HUDEP-2 (cell line): ENCODE measurements at regions not wholly inside any gene's neighbourhood (a gene's known extent, or its start where the extent isn't known, plus 50 kb on each side); places are given as distances from the start of the nearest gene placed in this dataset.
"Not testable (repeated sequence)": the region's sequence is repeated elsewhere in the genome, so short reads cannot be mapped to it uniquely, and the experiment has no call there.

Source experiments
- DNase-seq, 76 experiments: peaks; one replicate each; lab custom pipeline; 2025; ENCODE audit not compliant: unreplicated experiment in 76 of 76; lab: John Stamatoyannopoulos, UW

DNA sequence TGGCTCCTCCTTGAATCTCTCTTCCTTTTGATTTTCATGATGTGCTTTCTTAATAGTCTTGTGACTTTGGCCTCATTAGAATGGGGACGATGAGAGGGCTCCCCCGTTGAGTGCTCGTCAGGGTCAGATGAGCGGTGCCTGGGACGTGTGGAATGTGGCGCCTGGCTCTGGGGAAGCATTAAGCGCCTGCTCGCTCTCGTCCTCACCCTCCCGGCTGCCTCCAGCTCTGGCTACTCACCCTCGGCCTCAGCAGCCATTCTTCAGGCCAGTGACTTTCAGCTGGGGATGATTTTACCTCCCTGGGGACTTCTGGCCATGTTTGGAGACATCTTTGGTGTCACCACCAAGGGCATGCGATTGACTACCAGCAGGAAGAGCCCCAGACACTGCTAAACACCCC lies 69.7 kb downstream of the RPS6KA4 start:
- no peak for DNase-seq

DNA sequence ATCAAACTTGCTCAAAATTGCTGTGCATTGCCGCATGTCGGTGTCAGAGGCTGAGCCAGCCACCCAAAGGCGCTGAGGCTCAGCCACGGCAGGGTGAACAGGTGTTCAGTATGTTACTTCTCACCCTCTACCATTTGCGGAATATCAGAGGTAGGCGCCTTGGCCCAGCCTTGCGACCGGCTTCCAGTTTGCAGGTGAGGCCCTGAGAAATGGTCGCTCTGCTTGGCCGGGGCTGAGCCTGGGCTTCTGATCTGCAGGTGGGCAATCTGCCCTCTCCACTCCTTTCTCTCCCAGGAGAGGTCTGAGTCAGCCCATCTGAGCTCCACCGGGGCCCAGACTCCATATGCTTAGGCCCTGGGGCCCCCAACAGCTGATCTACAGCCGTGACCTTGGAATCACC lies 71.0 kb downstream of the RPS6KA4 start:
- no peak for DNase-seq

DNA sequence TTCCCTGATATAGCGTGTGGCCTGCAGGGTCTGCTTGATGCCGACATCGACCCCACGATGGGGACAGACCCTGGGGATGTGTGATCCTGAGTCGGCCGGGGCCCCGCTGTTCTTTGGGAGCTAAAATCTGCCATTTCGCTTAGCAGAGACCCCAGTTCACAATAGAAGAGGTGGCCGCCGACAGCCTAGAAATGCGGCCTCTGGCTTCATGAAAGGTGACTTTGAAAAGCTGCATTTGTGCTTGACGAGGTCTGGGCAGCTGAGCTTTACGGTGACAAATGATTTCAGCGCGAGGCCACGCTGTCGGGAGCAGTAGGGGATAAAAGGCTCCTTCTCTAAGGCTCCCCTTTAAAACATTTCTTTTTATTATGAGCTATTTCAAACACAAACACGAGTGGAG lies 71.7 kb downstream of the RPS6KA4 start:
- no peak for DNase-seq

DNA sequence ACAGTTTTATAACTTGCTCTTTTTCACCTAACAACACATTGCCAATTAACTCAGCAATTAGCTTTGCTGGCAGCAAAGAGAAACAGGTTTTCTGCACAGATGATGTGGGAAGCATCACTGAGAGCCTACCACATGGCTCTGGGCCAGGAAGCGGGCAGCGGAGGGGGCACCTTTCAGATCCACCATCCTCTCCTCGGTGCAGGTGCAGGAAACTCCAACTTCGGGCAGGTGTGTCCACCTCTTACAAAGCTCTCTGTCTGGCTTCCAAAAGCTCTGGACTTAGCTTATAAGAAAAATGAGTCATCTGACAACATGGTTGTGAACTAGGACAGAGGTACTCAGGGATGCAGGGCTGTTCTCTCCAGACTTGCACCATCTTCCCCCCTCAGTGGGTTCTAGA lies 77.0 kb downstream of the RPS6KA4 start:
- DNase-seq: no peak

DNA sequence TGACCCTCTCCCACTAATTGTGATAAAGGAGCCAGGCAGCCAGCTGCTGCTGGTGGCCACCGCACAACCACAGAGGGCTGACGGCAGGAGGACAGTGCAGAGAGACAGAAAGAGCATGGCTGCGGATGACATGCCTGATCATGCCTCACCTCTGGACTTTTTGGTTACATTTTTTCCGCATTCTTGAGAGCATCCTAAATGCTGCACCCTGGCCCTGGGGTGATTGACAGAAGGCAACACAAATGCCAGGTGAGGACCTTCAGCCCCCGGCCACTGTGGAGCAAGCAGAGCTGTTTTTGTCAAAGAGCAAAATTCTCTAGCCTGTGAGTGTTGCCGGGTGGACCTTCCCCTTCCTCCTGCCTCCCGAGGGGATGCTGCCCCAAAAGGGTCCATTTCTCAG lies 78.5 kb downstream of the RPS6KA4 start:
- no peak for DNase-seq

DNA sequence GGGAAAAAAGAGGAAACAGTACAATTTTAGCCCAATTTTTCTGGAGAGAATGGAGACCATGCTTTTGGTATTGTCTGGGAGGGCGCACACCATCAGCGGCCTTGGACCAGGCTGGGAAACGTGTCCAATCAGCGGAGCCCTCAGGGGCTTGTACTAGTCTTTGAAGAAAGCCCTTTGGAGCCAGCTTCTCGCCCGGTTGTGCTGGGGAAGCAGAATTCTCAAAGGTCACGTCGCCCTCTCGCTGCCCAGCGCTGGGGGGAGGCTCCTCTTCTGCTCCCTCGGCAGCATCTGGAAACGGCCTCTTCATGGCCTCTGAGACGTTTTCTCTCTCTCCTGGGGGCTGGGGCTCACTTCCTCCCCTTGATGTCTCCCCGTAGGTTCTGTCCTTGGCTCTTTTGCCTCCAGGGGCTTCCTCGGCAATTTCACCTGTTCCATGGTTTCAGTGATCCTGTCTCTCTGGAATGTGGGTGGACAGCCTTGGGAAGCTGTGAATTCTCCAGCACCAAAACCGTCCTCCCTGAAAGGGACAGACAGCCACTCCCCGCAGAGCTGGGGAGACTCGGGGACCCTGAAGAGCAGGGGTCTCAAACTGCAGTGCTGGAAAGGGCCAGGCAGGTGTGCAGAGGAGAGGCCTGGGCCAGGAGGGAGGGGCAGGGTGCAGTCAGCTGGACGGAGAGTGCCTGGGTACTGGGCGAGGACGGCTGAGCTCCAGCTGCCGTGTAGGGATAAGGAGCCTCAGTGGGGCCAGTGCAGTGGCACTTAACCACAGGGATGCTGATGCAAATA lies 80.2 kb downstream of the RPS6KA4 start:
- no peak for DNase-seq

DNA sequence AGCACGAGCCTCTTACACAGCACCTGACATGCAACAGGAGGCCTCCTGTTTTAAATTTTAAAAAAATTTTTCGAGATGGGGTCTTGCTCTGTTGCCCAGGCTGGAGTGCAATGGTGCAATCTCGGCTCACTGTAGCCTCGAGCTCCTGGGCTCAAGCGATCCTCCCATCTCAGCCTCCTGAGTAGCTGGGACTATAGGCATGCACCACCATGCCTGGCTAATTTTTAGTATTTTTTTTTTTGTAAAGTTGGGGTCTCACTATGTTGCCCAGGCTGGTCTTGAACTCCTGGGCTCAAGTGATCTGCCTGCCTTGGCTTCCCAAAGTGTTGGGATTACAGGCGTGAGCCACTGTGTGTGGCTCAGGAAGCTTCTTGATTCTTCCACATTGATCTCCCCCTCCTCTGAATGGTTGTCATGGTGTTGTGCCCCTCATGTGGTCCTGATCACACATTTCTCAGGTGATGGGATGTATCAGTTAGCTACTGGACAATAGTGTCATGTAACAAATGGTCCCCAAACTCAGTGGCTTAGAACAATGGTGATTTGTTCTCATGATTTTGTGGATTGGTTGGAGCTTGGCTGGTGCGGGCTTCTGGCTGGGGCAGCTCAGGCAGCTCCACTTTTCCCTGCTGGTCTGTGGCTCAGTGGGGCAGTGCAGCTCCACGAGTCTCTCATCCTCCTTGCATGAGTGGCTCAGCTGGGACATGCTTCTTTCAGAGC lies 81.0 kb downstream of the RPS6KA4 start:
- DNase-seq: not testable (repeated sequence)

DNA sequence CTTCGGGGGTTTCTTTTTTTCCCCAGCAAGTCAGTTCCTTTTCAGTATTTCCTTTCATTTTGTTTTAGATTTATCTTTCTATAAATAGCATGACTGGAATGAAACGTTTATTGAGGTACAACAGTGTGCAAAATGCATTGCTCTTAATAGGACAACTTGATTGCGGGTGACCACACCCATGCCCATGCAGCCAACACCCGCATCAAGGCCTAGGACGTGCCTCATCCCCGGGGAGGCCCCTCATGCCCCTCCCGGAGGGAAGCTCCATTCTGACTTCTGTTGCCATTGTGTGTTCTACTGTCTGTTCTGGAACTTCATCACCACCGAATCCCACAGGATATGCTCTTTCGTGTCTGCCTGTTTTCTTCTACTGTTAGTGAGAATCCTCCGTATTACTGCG lies 82.2 kb downstream of the RPS6KA4 start:
- DNase-seq: peak in 1 of 76 experiments; percentile 1

DNA sequence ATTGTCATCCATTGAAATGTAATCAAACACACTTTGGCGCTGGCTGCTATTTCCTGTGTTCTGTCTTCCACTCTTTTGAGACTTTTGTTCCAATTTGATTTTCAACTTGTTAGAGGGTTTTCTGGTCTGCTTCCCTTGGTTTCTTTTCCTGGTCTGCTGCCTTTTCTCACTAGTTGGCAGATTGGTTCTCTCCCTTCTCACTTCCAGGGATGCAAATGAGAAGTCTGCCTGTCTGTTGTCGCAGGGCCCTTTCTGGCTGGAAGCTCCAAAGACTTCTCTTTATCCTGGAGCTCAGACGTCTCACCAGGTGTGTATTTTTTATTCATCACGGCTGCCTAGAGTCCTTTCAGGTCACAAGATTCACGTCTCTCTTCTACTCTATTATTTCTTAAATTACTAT lies 84.0 kb downstream of the RPS6KA4 start:
- DNase-seq: no peak

DNA sequence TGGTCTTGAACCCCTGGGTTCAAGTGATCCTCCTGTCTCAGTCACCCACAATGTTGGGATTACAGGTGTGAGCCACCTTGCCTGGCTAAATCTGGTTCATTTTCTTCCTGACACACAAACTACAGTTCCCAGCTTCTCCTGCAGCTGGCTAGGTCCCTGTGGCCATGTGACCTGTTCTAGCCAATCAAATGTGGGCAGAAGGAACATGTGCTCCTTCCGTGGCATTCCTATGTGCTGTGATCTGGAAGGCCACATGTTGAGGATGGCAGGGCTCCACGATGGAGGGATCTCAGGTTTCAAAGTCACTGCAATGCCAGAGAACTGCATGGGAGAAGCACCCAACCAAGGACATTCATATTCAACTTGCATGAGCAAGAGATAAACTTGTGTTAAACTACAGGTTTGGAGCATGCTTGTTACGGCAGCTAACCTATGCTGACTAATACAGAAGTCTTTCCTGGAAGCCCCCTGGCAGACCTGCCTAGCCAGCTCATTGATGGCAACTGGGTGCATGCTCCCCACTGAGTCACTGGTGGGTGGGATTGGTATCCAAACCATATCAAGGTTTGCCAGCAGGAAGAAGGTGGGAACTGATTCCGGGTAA lies 86.0 kb downstream of the RPS6KA4 start:
- DNase-seq: peak in 3 of 76 experiments; percentile 1 to 4 (median 3)

DNA sequence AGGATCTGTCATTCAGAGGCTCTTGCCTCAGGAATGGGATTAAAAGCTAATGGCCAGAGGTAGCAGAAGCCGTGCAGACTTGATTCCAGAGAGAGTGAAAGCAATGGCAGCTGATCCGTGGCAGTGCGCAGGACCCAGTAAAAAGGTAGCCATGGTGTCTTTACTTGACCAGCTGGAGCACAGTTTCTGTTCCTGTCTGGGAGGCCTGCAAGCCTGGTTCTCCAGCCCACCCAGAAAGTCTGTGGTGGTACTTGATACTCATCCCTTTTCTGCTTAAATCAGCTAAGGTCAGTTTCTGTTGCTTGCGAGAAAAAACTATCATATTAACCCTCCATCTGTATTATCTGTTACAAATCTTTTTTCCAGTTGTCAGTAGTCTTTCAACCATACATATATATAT lies 86.7 kb downstream of the RPS6KA4 start:
- DNase-seq: no peak

DNA sequence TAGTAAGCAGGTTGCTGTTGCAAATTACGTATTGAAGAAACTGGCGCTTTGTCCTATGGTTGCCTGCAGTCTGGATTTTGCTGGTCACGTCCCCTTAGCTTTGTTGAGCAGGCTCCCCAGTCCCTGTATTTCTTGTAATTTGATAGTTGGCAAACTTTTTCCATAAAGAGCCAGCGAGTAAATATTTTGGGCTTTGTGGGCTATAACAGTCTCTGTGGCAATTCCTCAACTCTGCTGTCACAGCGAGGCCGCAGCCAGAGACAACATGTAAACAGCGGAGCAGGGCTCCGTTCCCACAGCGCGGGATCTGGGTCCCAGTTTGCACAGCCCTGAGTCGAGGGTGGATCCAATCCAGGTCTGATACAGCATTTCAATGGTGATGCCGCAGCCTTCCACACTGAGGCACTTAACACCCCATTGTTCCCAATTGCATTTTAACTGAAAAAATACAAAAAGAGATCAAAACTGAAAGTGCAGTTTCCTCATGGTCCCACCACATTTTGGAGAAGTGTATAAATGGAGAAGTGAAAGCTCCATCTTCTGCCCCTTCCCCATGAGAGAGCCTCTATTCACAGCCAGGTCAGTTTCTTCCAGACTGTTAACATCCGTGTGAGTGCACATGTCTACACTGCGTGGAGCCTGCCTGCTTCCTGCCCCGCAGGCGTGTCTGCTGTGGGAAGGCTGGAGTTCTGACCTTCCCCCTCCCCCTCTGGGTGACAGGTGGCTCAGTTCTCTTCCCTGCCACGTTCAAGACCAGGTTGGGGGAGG lies 89.1 kb downstream of the RPS6KA4 start:
- no peak for DNase-seq

DNA sequence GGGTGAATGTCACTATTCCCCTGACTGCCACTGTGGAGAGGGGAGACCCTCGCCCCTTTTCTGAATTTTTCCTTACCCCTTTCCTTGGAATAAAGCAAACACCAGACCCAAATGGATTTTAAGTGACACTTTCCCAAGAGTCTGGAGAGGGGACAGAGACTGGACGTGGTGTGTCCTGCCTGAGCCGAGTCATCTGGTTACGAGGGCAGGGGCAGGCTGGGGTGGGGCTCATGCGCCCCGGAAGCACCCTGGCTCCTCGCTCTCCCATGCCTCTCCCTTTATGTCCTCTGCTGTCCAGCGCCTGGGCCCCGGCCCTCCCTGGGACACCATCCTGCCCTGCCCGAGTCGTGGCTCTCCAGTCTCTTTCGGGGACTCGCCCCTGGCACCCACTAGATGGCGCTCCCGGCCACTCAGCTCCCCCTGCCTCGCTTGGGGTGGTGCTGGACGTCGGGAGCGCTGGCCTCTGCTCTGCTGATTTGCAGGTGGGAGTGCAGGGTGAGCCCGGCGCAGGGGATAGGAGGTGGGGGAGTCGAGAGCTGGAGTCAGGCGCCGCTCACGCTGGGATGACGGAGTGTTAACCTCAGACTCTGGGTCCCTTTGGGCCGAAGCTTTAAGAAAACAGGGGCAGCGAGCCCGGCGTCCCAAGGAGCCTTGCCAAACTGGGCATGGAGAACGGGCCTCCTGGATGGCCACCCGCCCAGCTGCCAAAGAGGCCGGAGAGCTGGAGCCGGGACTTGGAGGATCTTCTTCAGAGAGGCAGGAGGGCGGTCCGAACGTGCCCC lies 89.8 kb downstream of the RPS6KA4 start:
- peak in 63 of 76 experiments; percentile 2 to 79 (median 53) for DNase-seq

DNA sequence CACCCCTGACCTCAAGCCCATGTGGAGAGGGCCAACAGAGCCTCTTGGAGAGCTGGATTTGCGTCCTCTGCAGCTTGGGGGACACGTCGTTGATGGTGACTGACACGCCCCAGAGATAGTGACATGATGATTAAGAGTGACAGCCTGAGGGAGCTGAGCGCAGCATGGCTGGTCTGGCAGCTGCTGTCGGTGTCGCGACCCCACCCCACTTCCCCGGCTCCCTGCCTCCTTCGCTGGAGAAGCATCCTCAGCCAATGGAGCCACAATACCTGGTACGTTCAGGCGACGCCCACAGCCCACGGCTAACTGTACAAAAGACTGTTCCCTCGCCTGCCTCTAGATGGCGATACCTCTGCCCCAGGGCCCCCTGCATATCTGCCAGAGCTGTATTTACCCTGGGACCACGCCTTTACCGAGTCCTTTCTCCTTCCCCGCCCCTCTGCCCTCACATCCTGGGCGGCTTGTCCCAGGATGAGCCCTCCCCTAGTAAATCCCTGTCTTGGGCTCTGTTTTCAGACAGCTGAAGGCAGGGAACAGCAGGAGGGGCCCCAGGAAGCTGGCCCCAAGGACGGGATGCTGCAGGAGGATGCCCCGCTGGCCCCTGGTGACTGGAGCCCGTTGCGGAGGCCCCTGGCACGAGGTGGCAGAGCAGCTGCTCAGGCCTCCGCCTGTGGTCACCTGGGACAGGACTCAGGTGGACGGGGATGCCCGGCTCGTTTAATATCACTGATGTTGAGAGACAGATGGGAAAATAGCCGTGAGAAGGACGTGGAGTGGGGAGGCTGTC lies 90.6 kb downstream of the RPS6KA4 start:
- peak in 65 of 76 experiments; percentile 3 to 78 (median 47) for DNase-seq

DNA sequence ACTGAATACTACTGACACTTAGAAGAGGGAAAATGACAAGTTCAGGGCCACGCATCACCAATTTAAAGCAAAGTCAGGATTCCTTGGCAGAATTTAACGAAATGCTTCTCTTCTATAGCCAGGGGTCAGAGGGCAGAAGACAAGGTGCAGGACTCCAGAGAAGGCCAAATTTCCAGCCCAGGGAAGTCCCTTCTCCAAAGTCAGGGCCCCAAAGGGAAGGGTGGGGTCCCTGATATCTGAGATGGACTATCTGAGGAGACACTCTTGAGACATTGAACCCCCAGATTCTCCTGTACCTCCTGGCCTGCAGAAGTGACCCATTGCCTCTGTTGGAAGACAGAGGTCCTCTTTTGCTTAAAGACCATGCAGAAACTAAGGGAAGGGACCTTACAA lies 91.2 kb downstream of the RPS6KA4 start:
- no peak for DNase-seq

DNA sequence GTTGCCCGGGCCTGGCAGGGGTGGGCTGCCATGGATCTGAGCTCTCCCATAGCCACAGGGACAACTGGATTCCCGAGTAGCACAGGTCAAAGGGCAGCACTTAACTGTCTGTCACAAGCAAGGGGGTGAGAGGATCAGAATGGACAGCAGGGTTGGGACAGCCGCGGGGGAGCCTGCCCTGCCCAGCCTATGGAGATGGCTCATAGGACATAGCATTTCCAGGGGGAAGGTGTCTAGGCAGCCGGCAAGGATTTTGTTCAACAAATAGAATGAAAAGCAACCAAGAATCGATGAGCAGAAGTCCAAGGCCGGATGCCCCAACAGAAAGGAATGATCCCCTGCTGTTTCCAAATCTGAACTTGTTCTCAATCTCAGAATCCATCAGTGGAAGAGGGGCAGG lies 92.9 kb downstream of the RPS6KA4 start:
- no peak for DNase-seq

DNA sequence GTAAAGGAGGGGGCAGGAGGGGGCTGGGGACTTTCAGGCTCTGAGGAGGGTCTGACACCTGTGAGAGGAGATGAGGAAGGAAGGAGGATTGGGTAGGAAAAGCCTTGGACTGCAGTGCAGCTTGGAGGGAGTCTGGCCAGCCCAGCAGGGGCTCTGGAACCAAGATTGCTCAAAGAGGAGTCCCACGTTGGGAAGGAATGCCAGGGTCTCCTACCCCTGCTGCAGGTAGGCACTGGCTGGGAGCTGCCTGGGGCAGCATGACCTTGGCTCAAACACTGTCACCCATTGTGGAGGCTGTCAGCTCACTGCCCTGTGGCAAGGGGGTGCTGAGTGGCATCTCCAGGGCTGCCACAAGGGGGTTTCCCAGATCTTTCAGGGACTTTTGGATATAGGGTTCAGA lies 94.5 kb downstream of the RPS6KA4 start:
- DNase-seq: no peak

DNA sequence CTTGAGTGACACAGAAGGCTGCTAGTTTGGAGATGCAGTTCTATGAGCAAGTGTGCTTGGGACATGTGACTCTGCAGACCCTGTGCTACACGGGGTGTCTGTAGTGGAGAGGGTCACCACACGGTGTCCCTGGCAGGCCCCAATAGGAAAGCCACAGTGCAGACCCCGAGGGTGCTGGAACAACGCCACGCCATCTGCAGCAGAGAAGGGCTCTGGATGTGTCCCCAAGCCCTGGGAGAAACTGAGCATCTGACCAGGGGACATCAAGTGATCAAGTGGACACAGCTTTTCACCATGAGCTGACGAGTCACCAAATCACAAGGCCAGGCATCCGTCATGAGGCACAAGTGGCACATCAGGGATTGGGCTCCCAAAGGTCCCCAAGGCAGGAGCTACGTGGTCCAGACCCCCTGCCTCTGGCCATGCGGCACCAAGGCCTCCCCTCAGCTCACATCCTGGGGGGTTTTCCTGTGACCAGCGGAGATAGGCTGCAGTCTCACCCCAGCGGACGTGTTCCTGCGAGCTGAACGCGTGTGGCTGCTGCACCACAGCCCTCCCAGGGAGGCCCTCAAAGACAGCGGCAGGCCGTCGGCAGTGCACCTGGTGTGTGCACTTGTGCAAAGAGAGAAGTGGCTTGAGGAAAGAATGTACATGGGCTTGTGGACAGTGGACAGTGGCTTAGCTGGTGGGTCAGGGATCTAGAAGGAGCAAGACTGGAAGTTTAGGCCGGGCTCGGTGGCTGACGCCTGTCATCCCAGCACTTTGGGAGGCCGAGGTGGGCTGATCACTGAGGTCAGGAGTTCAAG lies 96.7 kb downstream of the RPS6KA4 start:
- no peak for DNase-seq
